ENCODE measurements at regions not wholly inside any gene's neighbourhood (a gene's known extent, or its start where the extent isn't known, plus 50 kb on each side); places are given as distances from the start of the nearest gene placed in this dataset.
"Not testable (repeated sequence)": the region's sequence is repeated elsewhere in the genome, so short reads cannot be mapped to it uniquely, and the experiment has no call there.

DNA sequence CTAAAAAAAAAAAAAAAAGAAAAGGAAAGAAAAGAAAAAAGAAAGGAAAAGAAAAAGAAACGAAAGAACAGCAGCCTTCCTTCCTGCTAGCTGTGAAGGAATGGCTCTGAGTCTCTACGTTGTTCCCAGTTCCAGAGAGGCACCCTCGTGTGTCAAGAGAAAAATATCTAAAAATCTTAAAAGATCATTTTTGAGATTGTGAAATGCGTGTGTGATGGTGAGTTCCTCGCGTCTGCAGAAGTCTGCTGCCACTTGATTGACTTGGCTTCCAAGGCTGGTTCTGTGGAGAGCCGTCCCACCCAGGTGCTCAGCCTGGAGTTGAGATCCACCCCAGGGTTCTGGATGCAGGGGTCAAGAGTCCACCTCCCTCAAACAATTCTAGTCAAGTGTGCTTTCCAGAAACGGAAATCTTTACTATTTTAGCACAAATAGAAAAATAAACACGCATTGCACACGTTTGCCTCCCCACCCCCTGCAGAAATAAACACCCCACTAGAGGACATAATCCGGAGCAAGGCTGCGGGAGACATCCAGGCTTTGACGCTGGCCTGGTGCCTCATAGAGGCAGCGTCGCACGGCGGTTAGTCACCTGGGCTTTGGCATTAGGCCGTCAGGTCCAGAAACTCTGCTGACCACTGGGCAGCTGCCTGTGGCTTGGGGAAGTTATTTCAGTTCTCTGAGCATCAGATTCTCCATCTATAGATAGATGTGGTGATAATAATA is 265.4 kb downstream of the FAM43A start:
- DNase-seq: no peak

DNA sequence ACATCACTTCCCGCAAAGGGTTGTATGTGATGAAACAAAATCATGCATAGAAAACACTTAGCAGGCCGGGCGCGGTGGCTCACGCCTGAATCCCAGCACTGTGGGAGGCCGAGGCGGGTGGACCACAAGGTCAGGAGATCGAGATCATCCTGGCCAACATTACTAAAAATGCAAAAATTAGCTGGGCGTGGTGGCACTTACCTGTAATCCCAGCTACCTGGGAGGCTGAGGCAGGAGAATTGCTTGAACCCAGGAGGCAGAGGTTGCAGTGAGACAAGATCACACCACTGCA is 265.9 kb downstream of the FAM43A start:
- not testable (repeated sequence) for DNase-seq

DNA sequence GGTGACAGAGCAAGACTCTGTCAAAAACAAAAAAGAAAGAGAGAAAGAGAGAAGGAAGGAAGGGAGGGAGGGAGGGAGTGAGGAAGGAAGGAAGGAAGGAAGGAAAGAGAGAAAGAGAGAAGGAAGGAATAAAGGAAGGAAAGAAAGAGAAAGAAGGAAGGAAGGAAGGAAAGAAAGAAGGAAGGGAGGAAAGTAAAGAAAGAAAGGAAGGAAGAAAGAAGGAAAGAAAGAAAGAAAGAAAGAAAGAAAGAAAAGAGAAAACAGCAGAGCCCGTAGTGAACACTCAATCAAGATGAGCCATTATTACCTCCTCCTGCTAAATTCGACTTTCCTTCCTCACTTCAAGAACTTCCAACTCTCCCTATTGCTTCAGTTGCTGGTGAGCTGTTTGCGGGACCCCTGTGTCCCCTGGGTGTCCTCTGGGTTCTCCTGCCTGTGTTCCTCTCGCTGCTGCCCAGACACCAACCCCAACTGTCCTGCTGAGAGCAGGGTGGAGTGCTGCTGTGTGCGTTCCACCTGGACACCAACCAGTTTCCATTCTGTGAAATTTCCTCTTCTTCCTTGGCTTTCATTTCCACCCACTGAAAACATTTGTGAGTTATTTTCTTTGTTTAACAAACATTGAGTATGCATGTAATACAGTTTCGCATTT is 266.4 kb downstream of the FAM43A start:
- peak; percentile 80 for DNase-seq

DNA sequence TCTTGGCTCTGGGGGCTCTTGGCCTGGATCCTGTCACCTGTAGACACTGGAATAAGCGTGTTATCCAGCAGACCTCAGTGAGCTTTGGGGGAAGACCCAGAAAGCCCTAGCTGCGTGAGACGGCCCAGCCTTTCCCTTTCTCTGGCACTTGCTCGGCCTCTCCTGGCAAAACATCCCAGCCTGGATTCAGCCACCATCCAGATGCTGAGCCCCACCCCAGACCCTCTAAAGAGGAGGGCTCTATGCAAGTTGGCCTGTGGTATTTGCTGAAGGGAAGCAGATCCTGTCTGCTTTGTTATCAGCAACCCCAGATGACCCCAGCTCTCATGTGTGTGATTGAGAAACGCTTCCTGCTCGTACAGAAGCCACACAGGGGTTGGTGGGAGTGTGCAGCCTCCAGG is 267.2 kb downstream of the FAM43A start:
- DNase-seq: peak; percentile 66

DNA sequence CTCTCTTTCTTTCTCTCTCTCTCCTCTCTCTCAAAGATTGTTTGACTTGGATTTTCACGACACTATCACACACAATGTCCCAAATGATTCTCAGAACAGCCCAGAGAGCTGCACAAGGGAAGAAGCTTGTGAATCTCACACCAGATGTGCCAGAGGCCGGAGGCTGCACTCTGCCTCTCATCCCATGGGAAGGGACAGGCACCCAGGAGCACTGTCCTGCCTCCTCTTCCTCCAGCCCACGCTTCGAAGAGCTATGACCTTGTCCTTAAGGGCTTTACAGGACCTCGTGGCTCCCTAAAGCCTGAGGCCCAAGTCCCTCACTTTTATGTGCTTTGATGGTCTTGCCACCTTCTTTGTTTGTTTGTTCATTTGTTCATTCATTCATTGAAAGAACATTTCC is 267.6 kb downstream of the FAM43A start:
- no peak for DNase-seq

DNA sequence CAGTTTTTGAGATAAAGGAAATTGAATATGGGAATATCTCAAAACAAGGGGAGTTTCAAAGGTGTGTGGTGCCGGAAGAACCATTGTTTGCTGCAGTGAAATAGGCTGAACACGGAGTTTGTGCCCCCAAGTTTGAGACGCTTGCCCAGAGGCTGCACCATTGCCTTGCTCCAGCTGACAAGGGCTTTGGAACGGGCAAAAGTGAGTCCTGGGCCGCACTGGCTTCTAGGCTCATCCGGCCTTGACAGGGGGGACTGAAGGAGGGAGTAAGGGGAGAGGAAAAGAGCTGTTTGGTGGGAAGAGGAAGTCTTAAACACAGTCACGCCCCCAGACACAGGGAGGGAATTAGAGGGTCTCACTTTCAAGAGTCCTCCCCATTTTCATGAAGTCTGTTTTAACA is 269.9 kb downstream of the FAM43A start:
- no peak for DNase-seq

DNA sequence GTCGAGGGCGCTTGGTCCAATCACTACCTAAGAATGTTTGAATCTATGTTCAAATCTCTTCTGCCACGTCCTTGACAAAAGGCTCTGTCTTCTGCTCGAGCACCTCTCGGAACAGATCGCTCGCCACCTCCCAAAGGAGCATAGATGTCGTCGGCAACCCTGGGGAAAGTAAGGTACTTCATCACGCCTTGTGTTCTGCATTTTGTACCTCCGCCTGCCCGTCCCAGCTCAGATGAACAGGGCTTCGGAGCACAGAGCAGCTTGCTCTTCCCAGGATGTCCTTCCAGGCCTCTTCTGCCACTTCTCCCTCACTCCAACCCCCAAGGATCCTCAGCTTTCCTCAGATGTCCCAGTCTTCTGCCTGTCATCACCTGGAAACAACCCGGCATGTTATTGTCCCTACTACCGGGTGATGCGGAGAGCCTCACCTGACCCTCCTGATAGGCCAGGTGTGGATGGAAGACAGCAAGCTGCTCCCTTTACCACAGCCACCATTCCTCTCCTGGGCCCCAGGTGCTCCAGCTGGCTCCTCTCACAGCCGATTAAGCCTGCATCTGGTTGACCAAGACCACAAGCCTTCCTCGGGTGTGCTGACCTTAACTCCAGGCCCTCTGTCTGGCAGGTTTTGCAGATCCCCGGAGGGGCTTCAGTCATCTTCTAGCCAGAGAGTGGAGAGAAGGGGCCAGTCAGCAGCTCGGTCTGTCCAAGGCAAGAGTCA is 270.5 kb downstream of the FAM43A start:
- no peak for DNase-seq

DNA sequence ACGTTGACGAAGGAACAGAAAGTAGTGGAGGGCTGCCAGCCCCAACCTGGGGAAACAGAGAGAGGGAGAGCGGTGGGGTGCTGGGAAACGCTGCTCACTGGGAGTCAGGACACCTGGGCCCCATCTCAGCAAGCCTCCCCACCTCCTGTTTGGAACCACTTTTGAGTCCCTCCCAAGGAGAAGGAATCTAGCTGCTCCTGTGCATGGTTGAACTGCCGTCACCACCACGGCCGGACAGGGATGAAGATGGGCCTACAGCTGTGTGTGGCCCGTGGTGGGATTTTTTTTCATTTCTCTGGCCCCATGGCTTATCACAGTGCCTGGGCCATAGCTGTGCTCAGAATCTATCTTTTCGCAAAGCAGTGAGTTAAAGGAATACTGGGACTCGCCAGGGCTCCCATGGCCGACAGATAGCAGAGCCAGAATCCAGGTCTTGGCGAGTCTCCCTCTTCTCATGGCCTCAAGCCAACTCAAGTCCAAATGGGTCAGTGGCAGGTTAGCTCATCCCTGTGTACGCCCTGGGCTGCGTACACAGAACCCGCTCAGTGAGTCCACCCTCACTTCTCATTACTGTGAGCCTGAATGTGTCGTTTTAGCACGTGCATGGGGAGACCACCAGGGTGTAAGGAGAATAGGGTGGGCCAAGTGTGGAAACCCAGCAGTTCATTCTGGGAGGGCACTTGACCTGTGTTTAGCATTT is 271.2 kb downstream of the FAM43A start:
- DNase-seq: no peak

DNA sequence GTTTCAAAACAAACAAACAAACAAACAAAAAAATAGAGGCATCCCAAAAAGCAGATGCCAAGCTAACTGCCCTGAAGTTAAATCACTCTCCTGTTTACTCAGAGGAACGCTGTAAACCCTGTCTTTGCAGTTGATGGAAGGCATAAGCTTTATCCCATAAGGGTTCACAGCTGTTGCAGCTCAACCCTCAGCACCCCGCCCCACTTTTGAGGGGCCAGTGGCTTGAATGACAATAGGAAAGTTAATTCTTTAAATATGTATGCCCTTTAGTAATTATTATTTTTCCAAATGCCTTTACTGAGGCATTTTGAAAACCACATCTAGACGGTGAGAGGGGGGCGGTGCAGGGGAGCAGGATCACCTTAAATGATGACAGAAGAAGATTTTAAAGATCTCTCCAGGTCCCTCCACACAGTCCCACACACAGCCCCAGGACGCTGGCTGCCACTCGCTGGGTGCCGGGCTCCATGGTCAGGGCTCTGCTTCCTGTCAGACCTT is 272.1 kb downstream of the FAM43A start:
- DNase-seq: no peak

DNA sequence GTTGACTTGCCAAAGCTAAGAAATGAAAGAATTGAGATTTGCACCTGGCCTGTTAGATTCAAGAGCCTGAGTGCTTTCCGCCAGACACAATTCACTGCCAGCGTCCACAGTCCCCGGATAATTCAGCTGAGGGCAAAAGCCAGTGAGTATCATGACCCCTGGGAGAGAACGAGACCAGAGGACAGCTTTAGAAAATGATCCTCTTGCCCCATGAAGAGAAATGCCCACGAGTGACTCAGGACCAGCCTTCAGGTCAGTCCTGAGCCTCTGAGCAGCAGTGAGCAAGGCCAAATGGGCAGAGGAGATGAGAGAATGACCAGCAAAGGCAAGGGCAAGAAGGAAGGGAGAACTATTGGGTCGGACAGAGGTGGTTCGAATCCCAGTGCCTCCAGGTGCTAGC is 273.5 kb downstream of the FAM43A start:
- no peak for DNase-seq

DNA sequence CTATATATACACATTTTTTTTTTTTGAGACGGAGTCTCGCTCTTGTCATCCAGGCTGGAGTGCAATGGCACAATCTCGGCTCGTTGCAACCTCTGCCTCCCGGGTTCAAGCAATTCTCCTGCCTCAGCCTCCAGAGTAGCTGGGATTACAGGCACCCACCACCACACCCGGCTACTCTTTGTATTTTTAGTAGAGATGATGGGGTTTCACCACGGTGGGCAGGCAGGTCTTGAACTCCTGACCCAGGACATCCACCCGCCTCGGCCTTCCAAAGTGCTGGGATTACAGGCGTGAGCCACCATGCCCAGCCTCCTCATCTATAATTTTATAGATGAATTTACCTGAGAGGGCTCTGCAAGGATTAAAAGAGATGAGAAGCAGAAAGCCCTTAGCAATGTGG is 274.0 kb downstream of the FAM43A start:
- DNase-seq: not testable (repeated sequence)

DNA sequence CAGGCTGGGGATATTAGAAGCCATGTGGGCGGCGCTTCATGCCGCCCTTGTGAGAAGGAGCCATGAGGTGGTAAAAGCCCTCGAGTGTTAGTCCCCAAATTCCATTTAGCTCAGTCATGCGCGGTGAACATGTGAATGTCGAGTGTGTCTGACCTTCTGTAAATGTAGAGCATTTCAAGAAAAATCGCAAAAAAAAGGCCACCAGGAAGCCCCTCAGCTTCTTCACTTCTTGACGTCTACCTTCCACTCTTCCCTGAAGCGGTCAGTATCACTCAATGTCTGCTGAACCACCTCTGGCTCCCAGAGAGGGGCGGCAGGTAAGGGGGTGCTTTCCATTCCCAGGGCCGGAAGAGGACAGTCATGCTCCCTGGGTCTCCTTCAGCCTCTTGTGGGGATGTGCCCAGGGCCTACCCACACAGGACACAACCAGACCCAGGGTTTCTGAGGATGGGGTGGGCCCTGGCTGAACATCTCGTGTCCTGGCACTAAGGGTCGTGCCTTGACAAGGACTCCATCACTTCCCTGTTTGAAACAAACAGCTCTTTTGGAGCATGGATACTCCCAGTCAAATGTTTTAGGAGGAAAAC is 274.9 kb downstream of the FAM43A start:
- DNase-seq: no peak

DNA sequence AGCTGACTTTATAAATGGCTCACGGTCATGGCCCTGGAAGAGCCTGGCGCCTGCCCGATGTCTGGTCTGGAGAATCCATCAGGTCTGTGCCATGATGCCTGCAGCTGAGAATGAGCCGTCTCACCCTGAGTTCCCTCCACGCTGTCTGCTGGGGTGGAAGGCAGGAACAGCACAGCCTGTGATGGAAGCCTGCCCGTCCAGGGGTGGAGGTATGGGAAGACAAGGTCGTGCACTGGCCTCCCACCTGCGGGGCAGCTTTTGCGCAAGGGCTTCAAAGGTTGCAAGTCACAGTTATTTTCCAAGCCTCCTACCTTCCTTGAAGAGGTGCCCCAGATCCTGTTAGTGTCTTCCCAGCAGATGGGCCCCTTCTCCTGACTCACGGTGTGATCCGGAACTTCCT is 275.5 kb downstream of the FAM43A start:
- DNase-seq: no peak

DNA sequence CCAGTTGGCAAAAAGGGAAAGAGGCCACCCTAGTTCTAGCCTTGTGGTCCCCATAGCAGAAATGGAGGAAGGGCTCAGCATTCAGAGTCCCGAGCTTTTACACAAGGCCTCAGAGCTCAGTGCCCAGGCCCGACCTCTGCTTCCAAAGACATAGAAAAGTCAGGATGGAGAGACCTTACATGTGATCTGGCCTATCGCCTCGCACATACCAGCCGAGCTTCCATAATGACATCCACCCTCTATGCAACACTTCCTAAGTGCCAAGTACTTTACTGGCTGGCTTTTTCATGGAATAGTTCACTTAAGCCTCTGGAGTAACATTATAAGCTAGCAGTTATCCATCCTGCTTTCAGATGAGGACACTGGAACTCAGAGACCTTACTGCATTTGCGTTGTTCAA is 275.9 kb downstream of the FAM43A start:
- DNase-seq: no peak

DNA sequence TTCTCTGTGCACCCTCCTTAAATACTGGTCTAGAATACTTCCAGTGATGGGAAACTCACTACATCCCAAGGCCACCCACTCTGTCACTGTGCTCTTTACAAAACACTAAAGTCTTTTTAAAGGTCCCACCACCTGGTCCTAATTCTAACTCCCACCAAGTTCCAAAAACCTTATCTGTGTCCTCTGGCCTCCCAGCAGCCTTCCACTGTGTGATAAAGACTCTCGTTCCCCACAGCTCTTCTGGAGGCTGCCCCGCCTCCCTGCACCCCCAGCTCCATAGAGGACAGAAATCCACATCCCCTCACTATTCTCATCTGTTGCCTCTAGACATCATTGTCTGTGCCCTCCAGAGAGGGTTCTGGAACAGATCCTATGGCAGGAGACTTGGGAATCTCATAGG is 276.4 kb downstream of the FAM43A start:
- no peak for DNase-seq

DNA sequence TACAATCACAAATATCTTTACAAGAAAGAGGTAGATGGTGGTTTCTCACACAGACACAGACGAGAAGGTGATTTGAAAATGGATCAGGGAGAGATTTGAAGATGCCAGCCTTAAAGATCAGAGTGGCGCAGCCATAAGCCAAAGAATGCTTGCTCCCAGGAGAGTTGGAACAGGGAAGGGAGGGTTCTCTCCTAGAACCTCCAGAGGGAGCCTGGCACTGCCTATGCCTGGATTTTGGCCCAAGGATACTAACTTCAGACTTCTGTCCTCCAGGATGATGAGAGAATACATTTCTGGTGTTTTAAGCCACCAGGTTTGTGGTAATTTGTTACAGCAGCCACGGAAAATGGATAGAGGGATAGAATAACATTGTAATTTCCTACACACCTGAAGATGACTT is 279.1 kb downstream of the FAM43A start:
- DNase-seq: no peak

DNA sequence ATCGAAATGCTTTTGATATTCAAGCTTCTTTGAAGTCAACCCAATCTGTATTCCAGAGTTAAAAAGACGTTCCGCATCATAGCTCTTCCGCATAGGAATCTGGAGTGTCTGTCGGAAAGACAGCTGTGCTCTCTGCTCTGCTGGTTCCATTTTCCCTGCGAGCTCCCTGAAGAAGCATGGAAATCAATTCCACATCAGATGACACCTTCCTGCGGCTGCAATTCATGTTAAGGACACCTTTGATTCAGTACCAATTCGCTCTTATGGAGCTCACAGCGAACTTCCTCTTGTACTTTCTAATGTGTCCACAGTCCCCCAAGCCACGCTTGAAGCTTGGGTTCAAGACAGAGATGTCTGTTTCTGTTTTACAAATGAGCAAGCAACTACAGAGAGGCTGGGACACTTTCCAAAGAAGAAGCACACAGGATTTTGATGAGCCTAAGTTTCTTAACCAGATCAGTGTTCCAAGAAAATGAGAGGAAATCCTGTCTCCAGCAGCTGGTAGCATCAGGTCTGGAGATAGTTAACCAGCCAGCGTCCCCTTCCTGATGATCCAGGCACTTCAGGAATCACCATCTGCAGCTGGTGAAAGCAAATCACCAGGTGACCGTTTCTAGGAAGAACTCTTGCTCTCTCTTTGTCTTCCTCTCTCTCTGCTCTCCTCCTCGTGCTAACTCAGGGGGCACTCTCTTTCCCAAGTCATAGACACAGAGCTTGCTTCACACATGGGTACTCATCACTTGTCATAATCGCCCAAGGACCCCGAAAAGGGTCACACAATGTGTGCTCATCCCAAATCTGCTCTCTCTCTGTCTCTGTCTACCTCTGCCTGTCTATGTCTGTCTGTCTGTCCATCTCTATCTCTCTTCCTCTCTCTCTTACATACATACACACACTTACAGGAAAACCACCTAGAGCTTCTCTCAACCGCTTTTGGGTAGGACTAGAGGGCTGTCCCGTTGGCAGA is 281.8 kb downstream of the FAM43A start:
- DNase-seq: peak; percentile 80

DNA sequence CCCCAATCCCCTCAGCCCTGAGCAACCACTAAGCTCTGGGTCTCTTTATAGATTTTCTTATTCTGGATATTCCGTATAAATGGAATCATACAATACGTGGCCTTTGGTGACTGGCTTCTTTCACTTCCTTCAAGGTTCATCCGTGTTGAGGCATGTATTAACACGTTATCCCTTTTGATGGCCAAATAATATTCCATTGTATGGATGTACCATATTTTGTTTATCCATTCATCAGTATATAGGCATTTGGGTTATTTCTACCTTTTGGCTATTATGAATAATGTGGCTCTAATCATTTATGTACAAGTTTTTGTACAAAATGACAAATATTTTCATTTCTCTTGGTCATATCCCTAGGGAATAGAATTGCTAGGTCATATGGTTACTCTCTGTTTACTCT is 284.4 kb downstream of the FAM43A start:
- no peak for DNase-seq

DNA sequence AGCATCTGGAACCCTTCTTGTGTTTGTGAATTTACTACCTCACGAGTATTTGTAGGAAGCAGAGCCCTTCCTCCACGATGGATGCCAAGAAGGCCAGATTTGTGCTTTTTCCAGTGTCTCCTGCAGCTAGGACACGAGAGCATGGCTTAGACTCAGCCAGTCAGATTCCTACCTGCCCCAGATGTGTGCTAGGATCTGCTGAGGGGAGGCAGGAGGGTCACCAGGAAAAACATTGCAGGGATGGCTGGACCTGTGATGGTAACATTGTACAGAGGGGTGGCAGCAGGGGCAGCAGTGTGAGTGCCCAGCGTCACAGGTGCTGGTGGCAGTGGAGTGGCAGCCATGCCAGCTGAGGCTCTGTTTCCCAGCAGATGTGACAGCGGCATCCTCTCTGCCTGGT is 285.3 kb downstream of the FAM43A start:
- no peak for DNase-seq

DNA sequence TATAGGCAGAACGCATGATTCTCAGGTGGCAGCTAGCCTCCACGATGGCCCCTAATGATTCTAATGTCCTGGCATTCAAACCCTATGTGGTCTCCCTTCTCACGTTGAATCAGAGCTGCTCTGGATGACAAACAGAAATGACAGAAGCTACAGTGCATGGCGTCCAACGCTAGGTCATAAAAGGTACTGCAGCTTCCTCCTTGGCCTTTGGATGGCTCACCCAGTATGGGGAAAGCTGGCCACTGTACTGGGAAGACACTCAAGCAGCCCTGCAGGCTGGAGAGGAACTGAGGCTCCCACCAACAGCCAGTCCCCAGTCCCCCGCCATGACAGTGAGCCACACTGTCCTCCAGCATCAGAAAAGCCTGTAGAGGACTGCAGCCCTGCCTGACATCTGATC is 286.3 kb downstream of the FAM43A start:
- no peak for DNase-seq

DNA sequence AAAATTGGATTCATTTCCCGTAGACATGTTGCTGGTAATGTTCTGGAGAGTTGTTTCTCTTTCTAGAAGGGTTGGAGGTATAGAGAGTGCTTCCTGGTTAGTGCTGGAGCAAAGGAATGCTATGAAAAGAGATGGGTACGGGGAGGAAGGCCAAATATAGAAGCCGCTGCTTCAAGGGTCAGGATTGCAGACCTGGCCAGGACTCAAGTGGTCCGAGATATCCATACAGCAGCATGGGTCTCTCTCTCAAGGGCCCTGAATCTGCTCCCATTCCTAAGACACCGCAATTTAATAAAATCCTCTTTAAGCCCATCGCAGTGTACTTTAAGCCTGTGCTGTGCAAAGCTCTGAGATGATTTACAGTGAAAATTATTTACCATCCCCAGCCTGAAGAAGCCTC is 287.0 kb downstream of the FAM43A start:
- no peak for DNase-seq

Data from hindlimb muscle (tissue), 1 donor.